ENCODE measurements at regions not wholly inside any gene's neighbourhood (a gene's known extent, or its start where the extent isn't known, plus 50 kb on each side); places are given as distances from the start of the nearest gene placed in this dataset.
"Not testable (repeated sequence)": the region's sequence is repeated elsewhere in the genome, so short reads cannot be mapped to it uniquely, and the experiment has no call there.

DNA sequence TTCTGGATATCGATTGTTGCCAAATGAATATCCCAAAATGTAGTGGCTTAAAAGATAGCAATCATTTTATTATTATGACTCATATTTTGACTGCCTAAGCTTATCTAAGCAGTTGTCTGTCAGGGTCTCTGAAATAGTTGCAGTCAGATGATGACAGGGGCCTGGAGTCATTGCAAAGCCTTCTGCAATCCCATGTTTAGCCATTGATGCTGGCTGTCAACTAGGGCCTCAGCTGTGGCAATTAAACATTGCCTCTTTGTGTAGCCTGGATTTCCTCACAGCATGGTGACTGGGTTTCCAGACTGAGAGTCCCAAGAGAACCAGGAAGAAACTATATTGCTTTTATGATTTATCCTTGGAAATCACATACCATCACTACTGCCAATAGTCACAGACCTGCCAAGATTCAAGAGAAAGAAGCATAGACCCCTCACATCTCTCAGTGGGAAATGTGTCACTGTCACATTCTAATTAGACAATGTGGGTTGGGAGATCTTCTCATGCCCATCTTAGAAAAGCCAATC is 227.3 kb upstream of the NOCT start:
- DNase-seq (ENCODE audit: low read depth) = no peak
- no peak overlapping the region for H3K4me3 ChIP-seq (ENCODE audit: low read length)
- TF ChIP-seq, protein P1, sequence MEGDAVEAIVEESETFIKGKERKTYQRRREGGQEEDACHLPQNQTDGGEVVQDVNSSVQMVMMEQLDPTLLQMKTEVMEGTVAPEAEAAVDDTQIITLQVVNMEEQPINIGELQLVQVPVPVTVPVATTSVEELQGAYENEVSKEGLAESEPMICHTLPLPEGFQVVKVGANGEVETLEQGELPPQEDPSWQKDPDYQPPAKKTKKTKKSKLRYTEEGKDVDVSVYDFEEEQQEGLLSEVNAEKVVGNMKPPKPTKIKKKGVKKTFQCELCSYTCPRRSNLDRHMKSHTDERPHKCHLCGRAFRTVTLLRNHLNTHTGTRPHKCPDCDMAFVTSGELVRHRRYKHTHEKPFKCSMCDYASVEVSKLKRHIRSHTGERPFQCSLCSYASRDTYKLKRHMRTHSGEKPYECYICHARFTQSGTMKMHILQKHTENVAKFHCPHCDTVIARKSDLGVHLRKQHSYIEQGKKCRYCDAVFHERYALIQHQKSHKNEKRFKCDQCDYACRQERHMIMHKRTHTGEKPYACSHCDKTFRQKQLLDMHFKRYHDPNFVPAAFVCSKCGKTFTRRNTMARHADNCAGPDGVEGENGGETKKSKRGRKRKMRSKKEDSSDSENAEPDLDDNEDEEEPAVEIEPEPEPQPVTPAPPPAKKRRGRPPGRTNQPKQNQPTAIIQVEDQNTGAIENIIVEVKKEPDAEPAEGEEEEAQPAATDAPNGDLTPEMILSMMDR (conservative IDR thresholded peaks at IDR 0.05; ENCODE audit: low read length) = no peak

DNA sequence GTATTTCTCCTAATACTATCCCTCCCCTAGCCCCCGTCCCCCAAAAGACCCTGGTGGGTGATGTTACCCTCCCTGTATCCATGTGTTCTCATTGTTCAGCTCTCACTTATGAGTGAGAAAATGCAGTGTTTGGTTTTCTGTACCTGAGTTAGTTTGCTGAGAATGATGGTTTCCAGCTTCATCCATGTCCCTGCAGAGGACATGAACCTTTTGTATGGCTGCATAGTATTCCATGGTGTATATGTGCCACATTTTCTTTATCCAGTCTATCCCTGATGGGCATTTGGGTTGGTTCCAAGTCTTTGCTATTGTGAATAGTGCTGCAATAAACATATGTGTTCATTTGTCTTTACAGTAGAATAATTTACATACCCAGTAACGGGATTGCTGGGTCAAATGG is 235.8 kb upstream of the NOCT start:
- H3K4me3 ChIP-seq (ENCODE audit: low read length); DNase-seq (ENCODE audit: low read depth): not testable (repeated sequence)

DNA sequence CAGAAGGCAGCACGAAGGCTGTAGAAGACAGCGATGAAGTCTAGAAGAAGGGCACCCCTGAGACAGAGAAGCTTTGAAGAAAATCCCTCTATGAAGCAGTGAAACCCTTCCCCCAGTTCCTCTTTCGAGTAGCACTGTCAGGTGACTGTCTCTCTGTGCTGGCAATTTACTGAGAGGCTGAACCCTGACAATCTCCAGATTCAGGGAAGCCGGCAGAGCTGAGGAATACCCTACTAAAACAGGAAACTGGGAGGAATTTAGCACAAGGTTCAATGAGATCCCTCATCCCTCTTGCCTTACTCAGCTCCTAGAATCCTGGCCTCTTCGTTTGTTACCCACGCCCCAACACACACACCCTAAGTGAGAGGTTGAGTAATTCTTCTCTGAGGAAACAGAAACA is 239.7 kb upstream of the NOCT start:
- H3K4me3 ChIP-seq (ENCODE audit: low read length) = no peak overlapping the region
- TF ChIP-seq, protein P1 (conservative IDR thresholded peaks at IDR 0.05; ENCODE audit: low read length) = no peak

DNA sequence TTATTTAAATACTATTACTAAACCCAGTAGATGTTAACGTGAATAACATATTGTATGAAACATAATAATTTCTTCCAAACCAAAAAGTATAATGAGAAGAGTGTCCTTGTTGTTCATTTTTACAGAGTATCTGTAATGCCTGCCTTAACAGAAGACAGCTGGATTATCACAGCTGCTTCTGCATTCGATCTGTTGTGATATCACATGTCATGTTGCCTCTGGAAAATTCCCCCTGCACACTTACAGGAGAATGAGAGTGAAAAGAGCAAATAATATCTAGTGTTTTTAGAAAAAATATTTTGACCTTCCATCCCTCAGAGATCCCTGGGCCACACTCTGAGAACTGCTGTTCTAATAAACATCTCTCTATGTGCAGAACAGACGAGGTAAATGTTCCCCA is 240.1 kb upstream of the NOCT start:
- no peak overlapping the region for H3K4me3 ChIP-seq (ENCODE audit: low read length)
- TF ChIP-seq, protein P1 (conservative IDR thresholded peaks at IDR 0.05; ENCODE audit: low read length) = no peak
- DNase-seq (ENCODE audit: low read depth) = no peak

More for the DNA sequence above, 239.7 kb upstream of the NOCT start:
- DNase-seq (ENCODE audit: low read depth) = no peak

DNA sequence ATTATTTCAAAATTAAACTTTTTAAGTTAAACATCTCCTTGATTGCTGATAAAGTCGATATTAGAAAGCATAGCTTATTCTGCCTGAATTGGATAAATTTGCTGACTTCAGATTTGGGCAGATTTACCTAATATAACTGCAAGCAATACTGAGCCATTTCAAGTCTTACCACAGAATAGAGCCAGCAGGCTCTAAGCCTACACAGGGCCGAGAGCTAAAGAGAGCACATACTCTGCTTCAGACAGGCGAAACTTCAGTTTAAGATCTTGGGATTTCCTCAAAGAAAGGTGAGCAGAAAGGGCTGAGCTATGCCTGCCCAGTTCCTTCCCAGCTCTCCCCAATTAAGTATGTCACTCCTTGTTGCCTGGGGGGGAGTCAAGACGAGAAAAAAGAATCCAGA is 240.6 kb upstream of the NOCT start:
- TF ChIP-seq, protein P1 (conservative IDR thresholded peaks at IDR 0.05; ENCODE audit: low read length) = no peak
- no peak overlapping the region for H3K4me3 ChIP-seq (ENCODE audit: low read length)
- DNase-seq (ENCODE audit: low read depth) = no peak

DNA sequence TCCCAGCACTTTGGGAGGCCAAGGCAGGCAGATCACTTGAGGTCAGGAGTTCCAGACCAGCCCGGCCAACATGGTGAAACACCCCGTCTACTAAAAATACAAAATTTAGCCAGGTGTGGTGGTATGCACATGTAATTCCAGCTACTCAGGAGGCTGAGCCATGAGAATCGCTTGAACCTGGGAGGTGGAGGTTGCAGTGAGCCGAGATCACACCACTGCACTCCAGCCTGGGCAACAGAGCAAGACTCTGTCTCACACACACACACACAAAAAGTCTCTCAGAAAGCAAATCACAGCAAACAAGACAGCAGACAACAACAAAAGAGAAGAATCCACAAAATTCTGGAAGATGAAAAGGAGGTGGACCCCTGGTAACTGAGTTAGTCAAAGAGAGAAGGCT is 241.5 kb upstream of the NOCT start:
- not testable (repeated sequence) for H3K4me3 ChIP-seq (ENCODE audit: low read length); DNase-seq (ENCODE audit: low read depth)

DNA sequence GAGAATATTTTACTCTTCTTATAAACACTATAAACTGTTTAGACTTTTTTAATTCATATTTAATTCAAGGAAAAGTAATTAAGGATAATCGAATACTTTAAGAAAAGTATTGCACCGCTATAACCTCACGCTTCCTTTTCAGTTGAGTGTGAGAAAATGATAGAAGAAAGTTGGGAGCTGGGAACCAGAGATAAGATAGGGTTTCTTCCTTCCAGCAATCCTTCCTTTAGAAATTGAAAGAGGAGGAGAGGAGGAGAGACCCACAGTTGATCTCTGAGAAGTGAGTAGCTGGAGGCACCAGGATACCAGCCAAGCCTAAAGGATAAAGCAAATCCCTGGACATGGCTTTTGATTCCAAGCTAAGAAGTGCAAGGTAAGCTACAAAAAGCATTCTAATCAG is 242.3 kb upstream of the NOCT start:
- TF ChIP-seq, protein P1 (conservative IDR thresholded peaks at IDR 0.05; ENCODE audit: low read length) = no peak
- no peak for DNase-seq (ENCODE audit: low read depth)
- no peak overlapping the region for H3K4me3 ChIP-seq (ENCODE audit: low read length)

DNA sequence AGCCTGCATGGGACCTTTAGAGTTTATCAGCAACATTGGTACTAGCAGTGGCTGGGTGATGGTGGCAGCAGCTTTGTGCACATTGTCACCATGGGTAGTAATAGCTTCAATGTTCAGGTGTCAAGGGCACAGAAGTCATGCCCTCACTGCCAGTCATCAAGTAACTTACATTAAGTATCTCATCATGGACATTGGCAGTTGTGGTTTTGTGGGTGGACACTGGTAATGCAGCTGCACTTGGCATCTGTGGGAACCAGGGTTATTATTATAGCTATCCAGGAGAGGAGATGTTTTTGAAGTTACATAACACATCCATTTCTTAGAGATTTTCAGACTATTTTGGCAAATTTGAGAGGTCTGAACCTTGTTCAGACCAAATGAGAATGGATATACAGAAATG is 243.2 kb upstream of the NOCT start:
- no peak for DNase-seq (ENCODE audit: low read depth)
- no peak overlapping the region for H3K4me3 ChIP-seq (ENCODE audit: low read length)
- TF ChIP-seq, protein P1 (conservative IDR thresholded peaks at IDR 0.05; ENCODE audit: low read length) = no peak
